ENCODE measurements at regions not wholly inside any gene's neighbourhood (a gene's known extent, or its start where the extent isn't known, plus 50 kb on each side); places are given as distances from the start of the nearest gene placed in this dataset.

DNA sequence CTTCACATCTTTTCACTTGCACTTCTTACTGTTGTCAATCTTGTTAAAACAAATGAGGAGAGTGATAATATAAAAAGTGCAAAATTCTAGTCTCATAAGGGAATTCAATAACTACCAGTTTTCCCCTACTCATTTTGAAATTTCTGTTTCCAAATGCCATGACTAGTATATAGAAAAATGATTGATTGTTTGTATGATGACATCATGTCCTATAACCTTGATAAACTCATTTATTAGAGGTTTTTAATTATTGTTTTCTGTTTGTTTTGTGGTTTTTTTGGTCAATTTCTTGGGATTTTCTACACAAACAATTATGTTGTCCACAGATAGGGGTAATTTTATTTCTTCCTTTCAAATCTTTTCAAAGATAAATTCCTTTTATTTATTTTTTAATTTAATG lies 559.1 kb downstream of the TLL1 start:
- H3K36me3 Mint-ChIP-seq (ENCODE audit: low read depth): no peaks in the 10 kb centered on the region
- H3K9me3 Mint-ChIP-seq: no peaks in the 10 kb centered on the region
- no peaks in the 10 kb centered on the region for H3K27me3 Mint-ChIP-seq (ENCODE audit: low read depth)
- TF ChIP-seq, protein P1, sequence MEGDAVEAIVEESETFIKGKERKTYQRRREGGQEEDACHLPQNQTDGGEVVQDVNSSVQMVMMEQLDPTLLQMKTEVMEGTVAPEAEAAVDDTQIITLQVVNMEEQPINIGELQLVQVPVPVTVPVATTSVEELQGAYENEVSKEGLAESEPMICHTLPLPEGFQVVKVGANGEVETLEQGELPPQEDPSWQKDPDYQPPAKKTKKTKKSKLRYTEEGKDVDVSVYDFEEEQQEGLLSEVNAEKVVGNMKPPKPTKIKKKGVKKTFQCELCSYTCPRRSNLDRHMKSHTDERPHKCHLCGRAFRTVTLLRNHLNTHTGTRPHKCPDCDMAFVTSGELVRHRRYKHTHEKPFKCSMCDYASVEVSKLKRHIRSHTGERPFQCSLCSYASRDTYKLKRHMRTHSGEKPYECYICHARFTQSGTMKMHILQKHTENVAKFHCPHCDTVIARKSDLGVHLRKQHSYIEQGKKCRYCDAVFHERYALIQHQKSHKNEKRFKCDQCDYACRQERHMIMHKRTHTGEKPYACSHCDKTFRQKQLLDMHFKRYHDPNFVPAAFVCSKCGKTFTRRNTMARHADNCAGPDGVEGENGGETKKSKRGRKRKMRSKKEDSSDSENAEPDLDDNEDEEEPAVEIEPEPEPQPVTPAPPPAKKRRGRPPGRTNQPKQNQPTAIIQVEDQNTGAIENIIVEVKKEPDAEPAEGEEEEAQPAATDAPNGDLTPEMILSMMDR (conservative IDR thresholded peaks at IDR 0.05): no peak
- DNase-seq (ENCODE audit: low read depth, low spot score): no peak
- no peaks in the 10 kb centered on the region for H3K4me1 Mint-ChIP-seq
- H3K4me3 Mint-ChIP-seq: no peak overlapping the region
- H3K27ac Mint-ChIP-seq (ENCODE audit: unreplicated experiment): no peak overlapping the region

DNA sequence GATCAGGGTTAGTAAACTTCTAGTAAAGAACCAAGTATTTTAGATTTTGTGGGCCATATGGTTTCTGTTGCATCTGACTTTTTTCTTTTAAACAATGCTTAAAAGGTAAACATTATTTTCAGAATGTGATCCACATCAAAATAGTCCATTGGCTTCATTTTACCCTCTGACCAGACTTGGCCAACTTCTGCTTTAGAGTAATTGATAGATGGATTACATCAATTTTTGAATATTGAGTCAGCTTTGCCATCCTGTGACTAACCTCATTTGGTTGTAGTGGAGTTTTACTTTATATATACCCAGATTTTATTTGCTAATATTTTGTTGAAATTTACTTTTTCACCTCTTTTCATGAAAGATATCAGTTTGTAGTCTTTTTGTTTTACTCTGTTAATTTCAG lies 559.8 kb downstream of the TLL1 start:
- H3K27ac Mint-ChIP-seq (ENCODE audit: unreplicated experiment): no peak overlapping the region
- no peaks in the 10 kb centered on the region for H3K27me3 Mint-ChIP-seq (ENCODE audit: low read depth)
- DNase-seq (ENCODE audit: low read depth, low spot score): no peak
- TF ChIP-seq, protein P1 (conservative IDR thresholded peaks at IDR 0.05): no peak
- no peaks in the 10 kb centered on the region for H3K36me3 Mint-ChIP-seq (ENCODE audit: low read depth)
- H3K4me3 Mint-ChIP-seq: no peak overlapping the region
- H3K9me3 Mint-ChIP-seq: no peaks in the 10 kb centered on the region
- H3K4me1 Mint-ChIP-seq: no peaks in the 10 kb centered on the region

DNA sequence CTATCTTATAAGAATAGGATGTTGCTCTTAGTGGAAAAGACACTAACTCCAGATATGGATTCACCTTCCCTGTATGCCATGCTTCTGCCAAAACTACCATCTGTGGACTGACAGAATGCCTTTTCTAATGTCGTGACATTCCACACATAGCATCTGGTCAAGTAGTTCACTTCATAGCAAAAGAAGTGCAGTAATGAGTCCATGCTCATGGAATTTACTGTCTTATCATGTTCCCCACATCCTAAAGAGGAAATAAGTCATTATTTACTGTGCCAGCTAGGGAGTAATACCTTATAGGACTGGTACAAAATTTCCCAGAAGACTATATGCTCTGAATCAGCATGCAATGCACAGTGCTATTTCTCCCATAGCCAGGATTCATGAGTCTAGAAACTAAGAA lies 562.4 kb downstream of the TLL1 start:
- TF ChIP-seq, protein P1 (conservative IDR thresholded peaks at IDR 0.05): no peak
- H3K27ac Mint-ChIP-seq (ENCODE audit: unreplicated experiment): no peak overlapping the region

DNA sequence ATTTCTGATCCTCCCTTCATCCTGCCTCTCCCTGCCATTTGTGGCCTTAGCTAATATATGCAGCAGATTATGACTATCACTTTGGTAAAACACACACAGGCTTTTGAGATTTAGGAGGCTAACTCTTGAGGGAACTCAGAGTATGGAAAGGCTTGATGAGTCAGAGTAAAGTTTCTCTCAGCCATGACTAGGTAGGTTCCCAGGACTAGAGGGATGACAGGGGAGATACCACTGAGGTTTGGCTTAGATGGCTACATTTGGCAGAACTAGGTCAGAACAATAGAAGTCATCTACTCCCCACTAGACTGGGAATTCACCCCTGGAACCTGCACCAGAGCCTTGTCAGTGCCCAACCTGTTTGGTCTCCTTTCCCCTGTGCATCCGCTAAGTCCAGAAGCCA lies 585.7 kb downstream of the TLL1 start:
- peaks cover 3% of the 10 kb centered on the region for H3K36me3 Mint-ChIP-seq (ENCODE audit: low read depth)

More for the DNA sequence above, 562.4 kb downstream of the TLL1 start:
- no peak for DNase-seq (ENCODE audit: low read depth, low spot score)
- no peak overlapping the region for H3K4me3 Mint-ChIP-seq
- H3K9me3 Mint-ChIP-seq: no peaks in the 10 kb centered on the region
- H3K27me3 Mint-ChIP-seq (ENCODE audit: low read depth): no peaks in the 10 kb centered on the region
- H3K36me3 Mint-ChIP-seq (ENCODE audit: low read depth): no peaks in the 10 kb centered on the region
- no peaks in the 10 kb centered on the region for H3K4me1 Mint-ChIP-seq

DNA sequence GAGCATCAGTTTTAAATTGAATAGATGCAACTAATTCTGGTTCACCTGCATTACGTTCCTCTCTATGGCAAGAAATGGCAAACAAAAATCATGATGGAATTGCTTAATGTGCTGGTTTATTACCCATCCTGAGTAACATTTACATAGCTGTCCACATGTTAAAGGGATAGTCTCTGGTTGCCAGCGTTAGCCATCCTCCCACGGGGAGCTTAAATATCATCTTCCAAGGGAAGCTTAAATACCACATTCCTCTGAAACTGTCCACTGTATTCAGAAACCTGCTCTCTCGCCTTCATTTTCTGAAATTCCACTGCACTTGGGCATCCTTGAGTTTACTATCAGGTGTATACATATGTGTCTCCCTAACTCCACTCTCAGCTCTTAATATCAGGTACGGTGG lies 586.6 kb downstream of the TLL1 start:
- H3K27me3 Mint-ChIP-seq (ENCODE audit: low read depth): no peaks in the 10 kb centered on the region
- TF ChIP-seq, protein P1 (conservative IDR thresholded peaks at IDR 0.05): no peak
- H3K27ac Mint-ChIP-seq (ENCODE audit: unreplicated experiment): no peak overlapping the region
- no peaks in the 10 kb centered on the region for H3K4me1 Mint-ChIP-seq
- no peak for DNase-seq (ENCODE audit: low read depth, low spot score)
- H3K9me3 Mint-ChIP-seq: peaks cover 3% of the 10 kb centered on the region
- H3K4me3 Mint-ChIP-seq: no peak overlapping the region
- peaks cover 3% of the 10 kb centered on the region for H3K36me3 Mint-ChIP-seq (ENCODE audit: low read depth)

More for the DNA sequence above, 585.7 kb downstream of the TLL1 start:
- no peak overlapping the region for H3K27ac Mint-ChIP-seq (ENCODE audit: unreplicated experiment)
- H3K4me3 Mint-ChIP-seq: no peak overlapping the region
- DNase-seq (ENCODE audit: low read depth, low spot score): no peak
- peaks cover 7% of the 10 kb centered on the region for H3K9me3 Mint-ChIP-seq
- TF ChIP-seq, protein P1 (conservative IDR thresholded peaks at IDR 0.05): no peak
- H3K27me3 Mint-ChIP-seq (ENCODE audit: low read depth): no peaks in the 10 kb centered on the region
- H3K4me1 Mint-ChIP-seq: no peaks in the 10 kb centered on the region

All from neural crest cell (in vitro differentiated cells).